Caco-2 (cell line): ENCODE measurements at regions not wholly inside any gene's neighbourhood (a gene's known extent, or its start where the extent isn't known, plus 50 kb on each side); places are given as distances from the start of the nearest gene placed in this dataset.

Source experiments
- BruUV-seq: library from RNA; stranded (reverse); fragments of 400-500 nt; replicated peaks from 2 replicates; lab custom pipeline; 2021; lab: Mats Ljungman, UMichigan
- CTCF ChIA-PET: fragments of 300-600 bp; sonication (Branson Sonifier 250); formaldehyde crosslinking; loops from one replicate; lab custom pipeline; 2022; ENCODE audit warnings: antibody characterized with exemption; lab: Charles Lee
- POLR2A ChIA-PET: fragments of 300-600 bp; sonication (Branson Sonifier 250); formaldehyde crosslinking; loops from one replicate; lab custom pipeline; 2022; ENCODE audit warnings: antibody characterized with exemption; lab: Charles Lee
- DNase-seq, 2 experiments: peaks; one replicate each; pipeline versions ENCODE4 v3.0.0 to v3.0.0-alpha.2; 2020 to 2022
- H3K27me3 ChIP-seq: replicated peaks from 2 replicates; pipeline ENCODE4 v1.6.0; 2011; ENCODE audit warnings: low read length; ENCODE audit not compliant: control insufficient read depth, insufficient read depth
- H3K36me3 ChIP-seq: 2 replicates; pipeline ENCODE4 v1.5.1; 2011; ENCODE audit warnings: low read length; ENCODE audit not compliant: control insufficient read depth, insufficient read depth
- H3K4me1 ChIP-seq: fragments of 250-450 bp; sonication (Bioruptor Pico); 2 replicates; pipeline ENCODE4 v1.5.1; 2020; ENCODE audit warnings: mild to moderate bottlenecking
- H3K4me3 ChIP-seq: 2 replicates; pipeline ENCODE4 v1.5.1; 2011; ENCODE audit warnings: low read depth, mild to moderate bottlenecking, control low read depth, low read length
- H3K9me3 ChIP-seq: fragments of 250-450 bp; sonication (Bioruptor Pico); 2 replicates; pipeline ENCODE4 v1.5.1; 2020; ENCODE audit warnings: mild to moderate bottlenecking, moderate library complexity
- H3K27ac Mint-ChIP-seq: one replicate; pipeline ENCODE4 v1.8.0; 2022; ENCODE audit warnings: mixed read lengths; ENCODE audit not compliant: unreplicated experiment
- H3K27me3 Mint-ChIP-seq: one replicate; pipeline ENCODE4 v1.8.0; 2022; ENCODE audit warnings: mixed read lengths; ENCODE audit not compliant: insufficient read depth, unreplicated experiment
- H3K36me3 Mint-ChIP-seq: one replicate; pipeline ENCODE4 v1.8.0; 2022; ENCODE audit warnings: mild to moderate bottlenecking, mixed read lengths; ENCODE audit not compliant: insufficient read depth, unreplicated experiment
- H3K4me1 Mint-ChIP-seq: one replicate; pipeline ENCODE4 v1.8.0; 2022; ENCODE audit warnings: low read depth, mixed read lengths; ENCODE audit not compliant: unreplicated experiment
- H3K4me3 Mint-ChIP-seq: one replicate; pipeline ENCODE4 v1.8.0; 2022; ENCODE audit warnings: mild to moderate bottlenecking, moderate library complexity, mixed read lengths; ENCODE audit not compliant: unreplicated experiment
- H3K9me3 Mint-ChIP-seq: one replicate; pipeline ENCODE4 v1.8.0; 2022; ENCODE audit warnings: mixed read lengths; ENCODE audit not compliant: unreplicated experiment
- intact Hi-C: fragments of 100-400 bp; cut with micrococcal nuclease; formaldehyde crosslinking; loops from one replicate; pipeline ENCODE4 v1.10.0; 2022; ENCODE audit not compliant: unreplicated experiment
- TF ChIP-seq, protein P1 (sequence below), 2 experiments: fragments of 200-600 bp in 1 of 2; IDR thresholded peaks; 1 replicate in 1 of 2; 2 replicates in 1 of 2; pipeline versions ENCODE4 v1.5.1 to v1.8.0; 2011 to 2022; ENCODE audit warnings: antibody characterized with exemption in 1 of 2, control low read depth in 1 of 2, inconsistent platforms in 1 of 2, low read depth in 1 of 2, low read length in 1 of 2, mild to moderate bottlenecking in 1 of 2, moderate library complexity in 1 of 2; ENCODE audit not compliant: insufficient read depth in 1 of 2, severe bottlenecking in 1 of 2, unreplicated experiment in 1 of 2

DNA sequence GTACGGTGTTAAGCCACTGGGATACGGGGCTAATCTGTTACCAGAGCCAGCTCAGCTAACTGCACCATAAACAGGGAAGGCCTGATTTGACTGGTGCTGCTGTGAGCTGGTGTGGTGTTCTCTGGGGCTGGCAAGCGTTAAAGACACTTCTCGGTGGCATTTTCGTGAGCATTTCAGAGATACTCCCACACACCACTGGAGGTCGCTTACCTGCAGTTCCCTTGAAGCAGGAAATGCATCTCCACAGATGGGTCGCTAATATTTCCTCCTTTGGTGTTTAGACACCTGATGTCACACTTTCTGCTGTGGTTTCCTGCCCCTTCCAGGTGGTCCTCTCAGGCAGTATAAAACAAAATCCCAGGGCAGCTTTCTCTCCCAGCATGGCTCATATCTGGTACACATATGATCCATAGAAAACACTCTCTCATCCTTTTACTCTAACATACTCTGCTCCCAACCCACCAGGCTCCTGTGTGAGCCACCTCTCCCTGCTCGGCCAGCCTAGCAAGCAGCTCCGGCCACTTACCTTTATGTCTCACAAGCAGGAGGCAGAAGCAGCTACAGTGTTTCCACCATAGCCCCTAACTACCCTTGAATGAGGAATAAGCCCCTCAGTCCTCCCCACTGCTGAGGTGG, 129.9 kb upstream of the GRIN2B start:
- no peaks in the 10 kb centered on the region for H3K27me3 ChIP-seq
- no peak overlapping the region for H3K4me3 ChIP-seq
- Mint-ChIP-seq H3K4me1 (peaks cover 6% of the 10 kb centered on the region), H3K36me3 (no peaks in the 10 kb centered on the region), H3K27me3 (peaks cover under 1% of the 10 kb centered on the region), H3K9me3 (no peaks in the 10 kb centered on the region), H3K4me3 (no peak overlapping the region), H3K27ac (no peak overlapping the region)
- no peaks in the 10 kb centered on the region for H3K9me3 ChIP-seq
- intact Hi-C loops = loop anchor here (1.0 kb wide), 1 partner anchor 56 kb away; no protein-coding TSS in a partner anchor
- ChIA-PET POLR2A (no interaction called here), CTCF (interaction anchor here (0.6 to 1.0 kb wide), 2 partner anchors 56 to 59 kb away, joined by 3 to 4 read pairs; no protein-coding TSS in a partner anchor)
- TF ChIP-seq, protein P1, sequence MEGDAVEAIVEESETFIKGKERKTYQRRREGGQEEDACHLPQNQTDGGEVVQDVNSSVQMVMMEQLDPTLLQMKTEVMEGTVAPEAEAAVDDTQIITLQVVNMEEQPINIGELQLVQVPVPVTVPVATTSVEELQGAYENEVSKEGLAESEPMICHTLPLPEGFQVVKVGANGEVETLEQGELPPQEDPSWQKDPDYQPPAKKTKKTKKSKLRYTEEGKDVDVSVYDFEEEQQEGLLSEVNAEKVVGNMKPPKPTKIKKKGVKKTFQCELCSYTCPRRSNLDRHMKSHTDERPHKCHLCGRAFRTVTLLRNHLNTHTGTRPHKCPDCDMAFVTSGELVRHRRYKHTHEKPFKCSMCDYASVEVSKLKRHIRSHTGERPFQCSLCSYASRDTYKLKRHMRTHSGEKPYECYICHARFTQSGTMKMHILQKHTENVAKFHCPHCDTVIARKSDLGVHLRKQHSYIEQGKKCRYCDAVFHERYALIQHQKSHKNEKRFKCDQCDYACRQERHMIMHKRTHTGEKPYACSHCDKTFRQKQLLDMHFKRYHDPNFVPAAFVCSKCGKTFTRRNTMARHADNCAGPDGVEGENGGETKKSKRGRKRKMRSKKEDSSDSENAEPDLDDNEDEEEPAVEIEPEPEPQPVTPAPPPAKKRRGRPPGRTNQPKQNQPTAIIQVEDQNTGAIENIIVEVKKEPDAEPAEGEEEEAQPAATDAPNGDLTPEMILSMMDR (IDR thresholded peaks at IDR 0.05; ENCODE audit: insufficient read depth in 1 of 2, low read depth in 1 of 2, low read length in 1 of 2, severe bottlenecking in 1 of 2, unreplicated experiment in 1 of 2) = peak; percentile 44 to 79
- no peaks in the 10 kb centered on the region for H3K36me3 ChIP-seq
- no peaks in the 10 kb centered on the region for H3K4me1 ChIP-seq
- no TSS peak for BruUV-seq
- peak; percentile 51 to 57 for DNase-seq

DNA sequence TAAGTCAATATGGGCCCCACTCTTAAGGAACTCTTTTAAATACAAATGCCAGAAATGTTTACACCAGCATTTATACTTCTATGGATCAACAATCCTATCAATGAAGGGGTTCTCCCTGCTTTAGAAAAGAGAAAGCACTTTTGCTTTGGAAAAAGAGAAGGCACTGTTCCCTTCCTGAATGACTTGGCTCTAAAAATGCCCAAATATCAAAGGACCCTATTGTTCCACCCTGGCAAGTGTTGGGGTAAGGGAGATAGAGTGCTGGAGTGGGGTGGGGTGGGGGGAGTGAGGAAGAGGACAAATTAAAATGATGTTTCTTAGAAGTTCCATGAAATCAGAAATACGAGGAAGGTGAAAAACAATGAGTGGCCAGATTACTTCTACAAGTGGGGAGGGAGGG, 131.6 kb upstream of the GRIN2B start:
- CTCF ChIA-PET = no interaction called here
- no peaks in the 10 kb centered on the region for H3K4me1 ChIP-seq
- Mint-ChIP-seq H3K36me3 (no peaks in the 10 kb centered on the region), H3K9me3 (no peaks in the 10 kb centered on the region), H3K27me3 (peaks cover 2% of the 10 kb centered on the region), H3K4me1 (peaks cover 6% of the 10 kb centered on the region), H3K27ac (no peak overlapping the region), H3K4me3 (no peak overlapping the region)
- H3K36me3 ChIP-seq = no peaks in the 10 kb centered on the region
- no peaks in the 10 kb centered on the region for H3K9me3 ChIP-seq
- H3K4me3 ChIP-seq = no peak overlapping the region
- no TSS peak for BruUV-seq
- POLR2A ChIA-PET = no interaction called here
- TF ChIP-seq, protein P1 (IDR thresholded peaks at IDR 0.05; ENCODE audit: insufficient read depth in 1 of 2, low read depth in 1 of 2, low read length in 1 of 2, severe bottlenecking in 1 of 2, unreplicated experiment in 1 of 2) = no peak
- intact Hi-C loops = no loop called here
- no peaks in the 10 kb centered on the region for H3K27me3 ChIP-seq
- DNase-seq = no peak

DNA sequence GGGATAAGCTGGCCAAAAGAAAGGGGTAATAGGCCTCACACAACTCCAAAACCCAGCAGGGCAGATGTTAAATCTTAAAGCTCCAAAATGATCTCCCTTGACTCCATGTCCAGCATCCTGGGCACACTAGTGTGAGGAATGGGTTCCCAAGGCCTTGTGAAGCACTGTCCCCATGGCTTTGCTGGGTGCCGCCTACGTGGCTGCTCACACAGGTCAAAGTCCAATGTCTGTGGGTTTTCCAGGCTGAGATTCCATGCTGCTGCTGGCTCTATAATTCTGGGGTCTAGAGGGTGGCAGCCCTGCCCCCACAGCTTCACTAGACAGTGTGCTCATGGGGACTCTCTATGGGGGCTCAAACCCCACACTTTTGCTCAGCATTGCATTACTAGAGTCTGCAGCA, 145.3 kb upstream of the GRIN2B start:
- H3K4me1 Mint-ChIP-seq = no peaks in the 10 kb centered on the region
- Histone ChIP-seq H3K36me3 (no peaks in the 10 kb centered on the region), H3K4me3 (no peak overlapping the region), H3K4me1 (no peaks in the 10 kb centered on the region), H3K9me3 (peaks cover 10% of the 10 kb centered on the region; the same call in 1 of the 2 replicates), H3K27me3 (no peaks in the 10 kb centered on the region)
- no peaks in the 10 kb centered on the region for H3K36me3 Mint-ChIP-seq
- TF ChIP-seq, protein P1 (IDR thresholded peaks at IDR 0.05; ENCODE audit: insufficient read depth in 1 of 2, low read depth in 1 of 2, low read length in 1 of 2, severe bottlenecking in 1 of 2, unreplicated experiment in 1 of 2) = no peak
- ChIA-PET CTCF (interaction anchor here (0.6 kb wide), 2 partner anchors 412 to 472 kb away, joined by 3 to 4 read pairs; no protein-coding TSS in a partner anchor), POLR2A (no interaction called here)
- no peaks in the 10 kb centered on the region for H3K27me3 Mint-ChIP-seq
- H3K9me3 Mint-ChIP-seq = peaks cover 34% of the 10 kb centered on the region
- H3K27ac Mint-ChIP-seq = no peak overlapping the region
- intact Hi-C loops = no loop called here
- DNase-seq = no peak
- no peak overlapping the region for H3K4me3 Mint-ChIP-seq
- no TSS peak for BruUV-seq
